Memory B cell (primary cell): ENCODE measurements at regions not wholly inside any gene's neighbourhood (a gene's known extent, or its start where the extent isn't known, plus 50 kb on each side); places are given as distances from the start of the nearest gene placed in this dataset.
"Not testable (repeated sequence)": the region's sequence is repeated elsewhere in the genome, so short reads cannot be mapped to it uniquely, and the experiment has no call there.

Experiments
- ATAC-seq: fragments of 150-1000 bp; cut with Tn5 transposase; 2 replicates; pipeline ENCODE4 v1.10.0; 2021; ENCODE audit warnings: low read depth, mild to moderate bottlenecking, moderate library complexity
- DNase-seq, 2 donors: peaks; one replicate each; pipeline ENCODE4 v3.0.0; 2022; ENCODE audit warnings: low spot score in 2 of 2
- H3K27ac Mint-ChIP-seq: one replicate; pipeline ENCODE4 v1.8.0; 2022; ENCODE audit warnings: mild to moderate bottlenecking, moderate library complexity, mixed read lengths
- H3K27me3 Mint-ChIP-seq: one replicate; pipeline ENCODE4 v1.8.0; 2022; ENCODE audit warnings: mixed read lengths
- H3K36me3 Mint-ChIP-seq: one replicate; pipeline ENCODE4 v1.8.0; 2022; ENCODE audit warnings: mild to moderate bottlenecking, mixed read lengths
- H3K4me1 Mint-ChIP-seq: one replicate; pipeline ENCODE4 v1.8.0; 2022; ENCODE audit warnings: mixed read lengths
- H3K4me3 Mint-ChIP-seq: one replicate; pipeline ENCODE4 v1.8.0; 2022; ENCODE audit warnings: mild to moderate bottlenecking, moderate library complexity, mixed read lengths
- H3K9me3 Mint-ChIP-seq: one replicate; pipeline ENCODE4 v1.8.0; 2022; ENCODE audit warnings: mixed read lengths

GRCh38 chr3:66633402-66634381 lies 132.9 kb upstream of the LRIG1 start:
- no peak overlapping the region for H3K27ac Mint-ChIP-seq
- no peak for ATAC-seq

GRCh38 chr3:66638717-66639116 lies 137.9 kb upstream of the LRIG1 start:
- DNase-seq: no peak
- H3K36me3 Mint-ChIP-seq: no peaks in the 10 kb centered on the region

More at GRCh38 chr3:66633402-66634381, 132.9 kb upstream of the LRIG1 start:
- Mint-ChIP-seq H3K9me3 (no peaks in the 10 kb centered on the region), H3K4me1 (peaks cover 1% of the 10 kb centered on the region), H3K4me3 (no peak overlapping the region), H3K27me3 (peaks cover 7% of the 10 kb centered on the region), H3K36me3 (no peaks in the 10 kb centered on the region)
- DNase-seq: no peak

GRCh38 chr3:66639809-66640356 lies 139.1 kb upstream of the LRIG1 start:
- no peak for DNase-seq
- Mint-ChIP-seq H3K4me1 (peaks cover 4% of the 10 kb centered on the region), H3K36me3 (no peaks in the 10 kb centered on the region), H3K4me3 (no peak overlapping the region), H3K9me3 (peaks cover 1% of the 10 kb centered on the region), H3K27me3 (peaks cover 5% of the 10 kb centered on the region), H3K27ac (no peak overlapping the region)
- ATAC-seq: no peak

More at GRCh38 chr3:66638717-66639116, 137.9 kb upstream of the LRIG1 start:
- Mint-ChIP-seq H3K4me1 (peaks cover 4% of the 10 kb centered on the region), H3K27me3 (peaks cover 5% of the 10 kb centered on the region), H3K27ac (no peak overlapping the region), H3K9me3 (no peaks in the 10 kb centered on the region), H3K4me3 (no peak overlapping the region)
- peak; percentile 55 for ATAC-seq

- no peak for ATAC-seq
- peaks cover 1% of the 10 kb centered on the region for H3K9me3 Mint-ChIP-seq
- DNase-seq: no peak
- H3K4me3 Mint-ChIP-seq: no peak overlapping the region
- no peak overlapping the region for H3K27ac Mint-ChIP-seq
- peaks cover 2% of the 10 kb centered on the region for H3K27me3 Mint-ChIP-seq
- peaks cover 4% of the 10 kb centered on the region for H3K4me1 Mint-ChIP-seq
- H3K36me3 Mint-ChIP-seq: no peaks in the 10 kb centered on the region
Measured at GRCh38 chr3:66642019-66642418, 141.2 kb upstream of the LRIG1 start.

- ATAC-seq: no peak
- Mint-ChIP-seq H3K9me3 (peaks cover 1% of the 10 kb centered on the region), H3K27ac (no peak overlapping the region), H3K4me1 (peaks cover 4% of the 10 kb centered on the region), H3K36me3 (no peaks in the 10 kb centered on the region), H3K4me3 (no peak overlapping the region), H3K27me3 (no peaks in the 10 kb centered on the region)
- no peak for DNase-seq
Measured at GRCh38 chr3:66642484-66642883, 141.7 kb upstream of the LRIG1 start.

GRCh38 chr3:66644549-66644948 lies 143.7 kb upstream of the LRIG1 start:
- Mint-ChIP-seq H3K36me3 (no peaks in the 10 kb centered on the region), H3K4me3 (no peak overlapping the region), H3K27me3 (no peaks in the 10 kb centered on the region), H3K9me3 (peaks cover 1% of the 10 kb centered on the region), H3K27ac (no peak overlapping the region), H3K4me1 (no peaks in the 10 kb centered on the region)
- ATAC-seq: no peak
- DNase-seq: no peak

- ATAC-seq: no peak
- no peaks in the 10 kb centered on the region for H3K36me3 Mint-ChIP-seq
- no peak overlapping the region for H3K4me3 Mint-ChIP-seq
- peaks cover 4% of the 10 kb centered on the region for H3K9me3 Mint-ChIP-seq
- DNase-seq: no peak
- H3K4me1 Mint-ChIP-seq: no peaks in the 10 kb centered on the region
- H3K27ac Mint-ChIP-seq: no peak overlapping the region
- peaks cover 2% of the 10 kb centered on the region for H3K27me3 Mint-ChIP-seq
Measured at GRCh38 chr3:66648975-66649374, 148.2 kb upstream of the LRIG1 start.

- H3K27me3 Mint-ChIP-seq, H3K4me3 Mint-ChIP-seq, H3K36me3 Mint-ChIP-seq, H3K4me1 Mint-ChIP-seq, ATAC-seq, H3K9me3 Mint-ChIP-seq, H3K27ac Mint-ChIP-seq, DNase-seq: not testable (repeated sequence)
Measured at GRCh38 chr3:66651520-66651919, 150.7 kb upstream of the LRIG1 start.

GRCh38 chr3:66652100-66652499 lies 151.3 kb upstream of the LRIG1 start:
- not testable (repeated sequence) for H3K9me3 Mint-ChIP-seq, ATAC-seq, H3K4me1 Mint-ChIP-seq, H3K4me3 Mint-ChIP-seq, H3K27ac Mint-ChIP-seq, DNase-seq, H3K27me3 Mint-ChIP-seq, H3K36me3 Mint-ChIP-seq

GRCh38 chr3:66655044-66655443 lies 154.2 kb upstream of the LRIG1 start:
- no peak for ATAC-seq
- no peak for DNase-seq
- no peak overlapping the region for H3K27ac Mint-ChIP-seq
- peaks cover 5% of the 10 kb centered on the region for H3K27me3 Mint-ChIP-seq
- peaks cover 2% of the 10 kb centered on the region for H3K9me3 Mint-ChIP-seq
- H3K36me3 Mint-ChIP-seq: no peaks in the 10 kb centered on the region
- no peaks in the 10 kb centered on the region for H3K4me1 Mint-ChIP-seq
- no peak overlapping the region for H3K4me3 Mint-ChIP-seq

- no peak for DNase-seq
- H3K27me3 Mint-ChIP-seq: peaks cover 4% of the 10 kb centered on the region
- peaks cover under 1% of the 10 kb centered on the region for H3K9me3 Mint-ChIP-seq
- H3K36me3 Mint-ChIP-seq: no peaks in the 10 kb centered on the region
- ATAC-seq: no peak
- no peaks in the 10 kb centered on the region for H3K4me1 Mint-ChIP-seq
- H3K4me3 Mint-ChIP-seq: no peak overlapping the region
- H3K27ac Mint-ChIP-seq: no peak overlapping the region
Measured at GRCh38 chr3:66655671-66656070, 154.8 kb upstream of the LRIG1 start.

GRCh38 chr3:66656609-66657008 lies 155.8 kb upstream of the LRIG1 start:
- DNase-seq (no peak), ATAC-seq (no peak)
- Mint-ChIP-seq H3K36me3 (no peaks in the 10 kb centered on the region), H3K9me3 (no peaks in the 10 kb centered on the region), H3K4me3 (no peak overlapping the region), H3K27ac (no peak overlapping the region), H3K4me1 (no peaks in the 10 kb centered on the region), H3K27me3 (peaks cover 3% of the 10 kb centered on the region)

- H3K9me3 Mint-ChIP-seq: no peaks in the 10 kb centered on the region
- no peaks in the 10 kb centered on the region for H3K36me3 Mint-ChIP-seq
- H3K4me3 Mint-ChIP-seq: no peak overlapping the region
- peaks cover 5% of the 10 kb centered on the region for H3K27me3 Mint-ChIP-seq
- no peak overlapping the region for H3K27ac Mint-ChIP-seq
- no peak for ATAC-seq
- no peaks in the 10 kb centered on the region for H3K4me1 Mint-ChIP-seq
- no peak for DNase-seq
Measured at GRCh38 chr3:66659056-66659455, 158.2 kb upstream of the LRIG1 start.

- Mint-ChIP-seq H3K27ac (no peak overlapping the region), H3K27me3 (peaks cover 5% of the 10 kb centered on the region), H3K9me3 (no peaks in the 10 kb centered on the region), H3K36me3 (no peaks in the 10 kb centered on the region), H3K4me3 (no peak overlapping the region), H3K4me1 (no peaks in the 10 kb centered on the region)
- ATAC-seq (no peak), DNase-seq (no peak)
Measured at GRCh38 chr3:66661628-66662027, 160.8 kb upstream of the LRIG1 start.
